HG02798 (cell line): ENCODE measurements at regions not wholly inside any gene's neighbourhood (a gene's known extent, or its start where the extent isn't known, plus 50 kb on each side); places are given as distances from the start of the nearest gene placed in this dataset.

Experiments
- ATAC-seq: cut with Tn5 transposase; IDR thresholded peaks from one replicate; pipeline ENCODE4 v1.9.1; 2021; ENCODE audit warnings: mild to moderate bottlenecking; ENCODE audit not compliant: unreplicated experiment, poor library complexity

DNA sequence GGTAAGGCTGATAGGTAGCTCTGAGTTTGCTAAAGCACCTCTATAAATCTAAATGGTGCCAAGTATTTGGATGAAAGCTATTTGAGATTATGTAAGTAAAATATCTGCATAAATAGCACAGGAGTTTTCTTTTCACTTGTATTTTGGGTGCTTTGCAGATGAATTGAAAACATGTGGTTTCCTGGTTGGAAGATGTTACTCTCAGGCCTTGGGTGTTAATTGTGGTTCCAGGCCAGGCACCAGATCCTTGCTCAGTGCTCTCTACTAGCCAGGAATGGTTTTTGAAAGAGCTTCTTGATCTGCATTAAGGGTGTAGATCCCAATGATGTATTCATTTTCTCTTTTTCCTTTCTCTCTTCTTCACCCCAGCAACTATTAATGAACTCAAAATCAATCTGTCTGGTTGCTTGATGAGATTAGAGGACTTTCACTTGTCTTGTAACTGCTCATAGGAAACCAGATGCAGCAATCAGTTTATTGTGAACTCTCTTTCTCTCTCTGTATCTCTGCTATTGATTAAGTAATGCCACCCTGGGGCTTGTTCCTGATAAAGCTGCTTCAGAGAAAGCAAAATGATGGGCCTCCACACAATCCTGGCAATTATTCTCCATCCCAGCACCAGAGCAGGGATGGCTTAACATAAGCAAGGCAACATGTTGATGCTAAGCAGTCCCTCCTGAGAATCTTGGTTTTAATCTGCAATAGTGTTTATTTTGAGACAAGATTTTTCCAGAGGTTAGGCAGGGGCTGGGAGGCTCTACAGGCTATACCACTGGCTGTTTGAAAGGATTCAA is 147.0 kb upstream of the NTM start:
- ATAC-seq: no peak

DNA sequence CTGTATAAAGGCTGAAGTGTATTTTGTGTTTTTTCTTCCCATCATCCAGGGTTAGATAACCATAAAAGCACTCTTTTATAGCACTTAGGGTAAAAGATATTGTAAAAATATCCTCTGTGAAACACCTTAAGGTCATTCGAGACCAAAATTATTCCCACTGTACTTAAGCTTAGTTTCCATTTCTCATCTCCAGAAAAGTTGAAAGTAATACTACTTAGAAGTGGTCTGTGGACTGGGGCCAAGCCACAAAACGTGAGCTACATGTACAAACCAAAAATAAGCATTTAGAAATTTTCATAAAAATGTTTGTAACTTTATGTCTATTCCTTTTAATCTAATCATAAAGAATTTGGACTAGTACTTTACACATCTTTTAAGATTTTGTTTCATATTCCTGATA is 142.0 kb upstream of the NTM start:
- no peak for ATAC-seq

DNA sequence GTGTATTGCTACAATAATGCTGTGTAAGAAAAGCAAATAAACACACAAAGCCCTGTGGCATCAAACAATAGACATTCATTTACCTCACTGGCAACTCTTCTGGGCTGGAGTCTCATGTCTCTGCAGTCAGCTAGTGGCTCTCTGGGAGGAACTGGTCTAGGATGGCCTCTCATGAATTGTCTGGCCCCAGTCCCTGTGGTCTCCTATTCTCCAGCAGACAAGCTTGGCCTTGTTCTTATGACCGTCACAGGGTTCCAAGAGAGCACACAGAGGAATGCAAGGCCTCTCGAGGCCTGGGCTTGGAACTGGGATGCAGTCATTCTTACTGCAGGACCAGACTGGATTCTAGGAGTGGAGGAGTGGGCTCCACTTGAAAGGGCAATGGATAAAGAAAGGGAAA is 141.2 kb upstream of the NTM start:
- no peak for ATAC-seq

DNA sequence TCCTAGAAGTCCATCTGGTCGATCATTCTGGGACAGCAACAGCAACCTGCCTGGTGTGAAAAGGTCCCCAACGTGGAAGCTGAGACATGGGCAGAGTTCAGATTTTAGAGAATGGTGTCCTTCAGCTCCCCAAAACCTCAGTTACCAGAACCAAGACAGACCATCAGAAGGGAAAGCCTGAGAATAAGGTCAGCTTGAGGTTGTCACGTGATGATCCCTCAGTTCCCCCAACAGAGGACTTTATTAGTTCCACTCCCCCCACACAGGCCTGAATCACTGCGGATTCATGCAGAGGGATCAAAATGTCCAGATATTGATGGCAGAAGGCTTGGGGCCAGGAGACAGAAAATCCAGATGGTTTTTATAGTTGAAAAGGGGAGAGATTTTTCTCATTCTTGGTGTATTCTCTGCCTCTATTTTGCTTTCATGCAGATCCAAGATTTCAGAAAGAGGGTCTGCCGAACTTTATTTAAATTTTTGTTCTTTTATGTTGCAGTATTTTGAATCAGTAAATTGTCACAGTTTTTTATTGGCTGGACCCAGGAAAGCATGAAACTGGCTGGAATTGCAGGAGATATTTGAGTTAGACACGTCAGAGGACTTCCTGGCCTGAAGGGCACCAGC is 139.0 kb upstream of the NTM start:
- ATAC-seq: no peak

DNA sequence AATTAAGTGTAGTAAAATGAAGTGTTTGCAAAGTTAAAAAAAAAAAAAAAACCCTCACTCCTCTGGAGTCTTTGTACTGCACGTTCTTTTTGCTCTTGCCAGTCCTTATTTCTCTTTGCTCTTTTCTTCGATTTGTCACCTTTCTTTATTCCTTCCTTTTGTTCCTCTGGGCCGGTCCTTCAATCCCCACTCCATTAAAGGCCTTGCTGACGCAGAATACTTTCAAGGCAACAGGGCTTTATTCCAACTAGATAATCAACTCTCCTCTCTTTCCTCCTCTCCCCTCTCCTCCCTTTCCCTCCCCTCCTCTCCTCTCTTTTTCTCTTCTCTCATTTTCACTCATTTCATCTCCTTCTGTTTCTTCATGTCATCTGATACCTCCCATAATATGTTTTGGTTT is 138.2 kb upstream of the NTM start:
- ATAC-seq: no peak

DNA sequence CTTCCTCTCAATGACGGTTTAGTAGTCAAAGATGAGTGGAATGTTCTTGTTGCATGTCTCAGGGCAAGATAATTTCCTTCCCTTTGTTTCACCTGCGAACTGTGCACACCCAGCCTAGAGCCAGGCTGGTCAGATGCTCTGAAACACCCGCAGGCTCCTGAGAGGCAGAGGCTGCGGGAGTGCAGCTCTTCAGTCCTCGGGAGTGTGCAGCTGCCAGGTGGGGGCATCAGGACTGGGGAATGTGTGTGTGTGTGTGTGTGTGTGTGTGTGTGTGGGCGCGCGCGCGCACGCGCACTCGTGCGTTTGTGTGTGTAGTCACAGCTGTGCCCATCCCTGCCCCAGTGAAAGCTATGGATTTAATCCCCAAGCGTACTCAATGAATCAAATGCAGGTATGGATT is 136.2 kb upstream of the NTM start:
- ATAC-seq: no peak

DNA sequence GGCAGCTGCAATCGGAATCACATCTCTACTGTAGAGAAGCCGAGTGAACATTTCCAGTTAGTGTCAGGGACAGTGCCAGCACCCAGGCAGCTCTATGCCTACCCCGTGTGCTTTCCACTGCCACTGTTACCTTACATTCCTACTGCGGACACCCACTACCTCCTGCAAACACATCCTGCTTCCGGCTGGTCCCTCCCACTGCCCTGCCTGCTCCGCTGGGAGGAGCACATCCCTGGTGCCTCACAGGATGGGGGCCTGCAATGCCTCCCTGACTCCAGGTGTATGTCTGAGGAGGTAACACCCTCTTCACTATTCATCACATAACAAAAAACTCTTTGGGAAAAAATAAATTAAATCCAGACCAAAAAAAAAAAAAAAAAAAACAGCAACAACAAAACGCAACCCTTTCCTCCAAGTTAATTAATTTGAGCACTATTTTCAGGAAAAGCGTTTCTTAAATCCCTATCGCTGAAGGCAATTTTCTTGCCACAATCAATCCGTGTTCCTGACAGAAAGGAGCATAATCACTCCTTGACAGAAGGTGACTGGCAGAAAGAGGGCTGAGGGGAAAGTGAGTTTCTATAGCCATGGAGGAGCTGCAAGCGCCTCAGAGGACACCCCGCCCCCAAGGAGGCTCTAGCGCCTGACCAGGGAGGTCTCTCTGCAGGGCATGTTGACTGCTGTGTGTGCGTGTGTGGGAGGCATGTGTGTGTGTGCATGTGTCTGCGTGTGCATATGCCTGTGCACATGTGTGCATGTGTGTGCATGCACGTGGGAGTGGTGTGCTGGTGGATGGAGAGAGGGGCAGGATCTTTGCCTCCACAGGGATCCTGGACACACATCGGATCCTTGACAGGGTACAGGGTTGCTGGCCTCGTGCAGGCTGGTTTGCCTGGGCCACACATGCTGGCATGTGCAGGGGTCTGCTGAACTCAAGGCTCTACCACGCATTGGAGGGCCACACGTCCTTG is 134.8 kb upstream of the NTM start:
- no peak for ATAC-seq

DNA sequence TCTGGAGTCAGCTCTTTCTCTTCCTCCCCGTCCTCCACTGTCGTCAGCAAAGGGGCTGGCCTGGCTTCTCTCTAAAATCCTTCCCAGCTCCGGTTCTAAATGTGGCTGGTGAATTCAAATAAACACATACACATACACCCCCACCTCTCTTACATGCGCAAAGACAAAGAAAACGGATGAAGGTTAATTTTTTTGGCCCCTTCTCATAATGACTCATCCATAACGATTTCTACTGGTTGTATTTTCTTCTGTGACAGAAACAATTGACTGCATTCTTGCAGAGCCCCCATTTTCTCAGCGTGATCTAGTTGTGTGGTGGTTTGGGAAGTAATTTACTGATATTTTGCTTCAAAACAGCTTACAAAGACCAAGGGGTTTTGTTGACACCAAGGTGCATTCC is 130.0 kb upstream of the NTM start:
- no peak for ATAC-seq

DNA sequence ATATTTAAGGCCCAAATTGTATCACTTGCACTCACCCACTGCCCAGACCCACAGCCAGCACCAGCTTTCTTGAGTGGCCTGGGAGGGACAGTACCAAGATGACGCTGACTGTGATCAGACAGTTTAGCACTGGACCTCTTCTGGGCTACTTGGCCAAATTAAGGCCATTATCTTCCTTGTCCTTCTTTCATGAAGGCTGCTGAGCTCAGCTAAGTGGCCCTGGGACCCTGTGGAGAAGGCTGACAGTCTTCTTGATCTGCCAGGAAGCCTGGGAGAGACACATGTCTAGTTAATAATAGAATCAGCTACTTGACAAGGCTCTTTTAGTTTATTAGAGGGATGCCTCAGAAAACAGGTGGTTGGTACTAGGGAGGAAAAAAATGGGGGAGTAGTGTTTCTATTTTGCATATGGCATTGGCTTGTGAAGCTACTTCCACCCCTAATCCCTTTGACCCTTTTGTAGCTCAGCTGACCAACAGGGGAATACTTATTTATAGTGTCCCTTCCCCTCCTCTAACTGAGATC is 127.9 kb upstream of the NTM start:
- no peak for ATAC-seq

DNA sequence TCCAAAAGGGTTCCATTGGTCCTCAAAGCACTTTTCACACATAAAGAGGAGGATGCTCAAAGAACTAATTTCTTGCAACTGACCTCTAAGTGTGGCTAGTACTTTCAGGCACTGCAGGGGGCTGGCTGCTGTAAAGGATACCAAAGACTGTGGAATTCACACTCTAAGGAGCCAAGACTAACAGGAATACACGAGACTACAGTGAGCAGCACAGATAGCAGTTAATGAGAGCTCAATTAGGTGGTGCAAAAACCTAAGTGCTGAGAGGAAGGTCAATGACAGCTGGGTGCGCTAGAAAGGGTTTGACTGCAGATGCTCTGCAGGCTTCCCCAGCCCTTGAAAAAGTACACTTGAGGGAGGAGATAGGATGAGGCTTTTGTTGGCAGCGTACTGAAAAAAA is 124.3 kb upstream of the NTM start:
- ATAC-seq: no peak

DNA sequence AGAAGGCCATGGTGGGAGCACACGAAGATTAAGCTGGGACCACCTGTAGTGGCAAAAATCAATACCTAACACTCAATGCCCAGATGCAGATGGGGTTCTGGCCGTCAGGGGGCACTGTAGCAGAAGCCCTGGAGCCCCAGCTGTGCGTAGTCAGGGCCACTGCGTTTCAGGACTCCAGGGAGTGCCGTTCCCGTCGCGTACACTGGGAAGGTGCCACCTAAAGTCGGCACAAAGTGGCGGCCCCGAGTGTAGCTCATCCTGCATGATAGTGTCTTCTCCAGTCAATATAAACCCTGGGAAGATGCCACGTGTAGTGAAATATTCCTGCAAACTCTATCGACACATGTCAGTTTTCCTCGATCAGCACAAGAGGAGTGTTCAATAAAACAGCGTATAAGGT is 123.8 kb upstream of the NTM start:
- ATAC-seq: no peak

DNA sequence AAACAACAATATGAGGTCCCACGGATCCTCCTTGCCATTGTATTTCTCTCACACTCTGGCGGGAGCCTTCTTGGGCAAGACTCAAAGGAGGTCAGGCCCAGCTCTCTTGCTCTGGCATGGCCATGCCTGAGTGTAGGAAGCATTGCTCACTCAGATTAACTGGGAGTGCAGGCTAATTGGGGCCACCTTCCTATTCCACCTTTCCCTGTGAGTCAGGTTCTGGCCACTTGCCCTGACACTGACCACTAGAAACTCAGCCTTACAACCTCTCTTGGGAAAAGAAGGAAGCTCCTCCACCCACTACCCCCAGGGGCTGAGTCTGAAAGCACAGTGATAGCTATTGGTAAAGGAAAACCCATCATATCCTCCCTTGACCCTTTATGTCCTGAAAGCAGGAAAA is 121.8 kb upstream of the NTM start:
- ATAC-seq: no peak

DNA sequence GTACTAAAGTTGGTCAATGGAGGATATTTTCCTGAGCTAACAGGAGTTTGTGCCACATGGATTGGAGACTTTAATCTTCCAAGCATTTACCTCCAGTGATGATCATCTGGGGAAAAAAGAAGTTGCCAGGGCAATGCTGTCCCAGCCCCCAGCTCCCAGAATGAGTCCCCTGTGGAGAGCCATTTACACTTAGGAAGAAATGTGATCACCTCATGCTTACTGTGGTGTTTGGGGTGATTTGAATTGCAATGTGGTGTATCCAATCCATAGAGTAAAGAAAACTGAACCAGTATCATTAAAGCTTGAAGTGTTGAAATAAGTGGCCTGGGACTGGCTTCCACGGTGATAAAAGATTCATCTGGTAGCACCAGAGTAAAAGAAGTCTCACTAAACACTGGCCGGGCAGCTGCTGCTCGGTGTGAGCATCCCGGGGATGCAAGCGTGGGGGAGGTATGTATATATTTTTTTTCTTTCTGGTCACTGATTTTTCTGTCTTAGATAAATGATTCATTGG is 117.2 kb upstream of the NTM start:
- no peak for ATAC-seq

DNA sequence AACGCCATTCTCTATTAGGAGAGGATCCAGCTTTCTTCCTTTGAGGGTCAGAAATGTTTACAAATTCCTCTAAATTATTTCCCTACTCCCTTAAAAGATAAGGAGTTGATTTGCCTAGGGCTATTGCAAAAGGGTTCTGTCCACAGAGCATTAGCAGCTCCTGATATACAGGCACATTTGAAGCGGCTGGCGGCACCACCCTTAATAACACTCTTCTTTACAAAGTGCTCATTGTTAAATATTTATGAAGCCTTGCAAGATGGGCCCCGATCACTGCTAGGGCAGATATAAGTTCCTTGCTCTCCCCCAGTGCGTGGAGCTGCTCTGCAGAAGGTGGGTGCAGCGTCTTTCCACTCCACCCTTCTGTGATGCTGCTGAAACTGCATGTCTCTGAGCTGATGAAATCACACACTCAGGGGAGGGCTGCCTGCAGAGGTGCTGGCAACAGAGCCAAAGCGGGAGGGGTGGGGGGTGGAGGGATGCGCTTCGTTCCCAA is 116.7 kb upstream of the NTM start:
- no peak for ATAC-seq

DNA sequence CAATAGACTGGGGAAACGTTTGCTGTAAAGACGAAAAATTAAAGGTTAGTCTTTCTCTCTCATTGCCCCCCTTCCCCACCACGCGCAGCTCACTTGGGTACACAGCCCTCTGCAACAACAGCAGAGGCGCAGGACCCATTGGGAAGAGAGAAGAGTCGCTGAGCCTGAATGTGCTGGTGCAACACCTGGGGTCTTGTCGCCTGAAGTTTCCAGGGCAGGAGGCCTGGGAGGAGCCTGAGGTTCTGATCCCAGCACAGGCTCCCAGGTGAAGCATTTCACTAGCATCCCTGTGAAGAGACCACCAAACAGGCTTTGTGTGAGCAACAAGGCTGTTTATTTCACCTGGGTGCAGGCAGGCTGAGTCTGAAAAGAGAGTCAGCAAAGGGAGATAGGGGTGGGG is 116.2 kb upstream of the NTM start:
- ATAC-seq: no peak

DNA sequence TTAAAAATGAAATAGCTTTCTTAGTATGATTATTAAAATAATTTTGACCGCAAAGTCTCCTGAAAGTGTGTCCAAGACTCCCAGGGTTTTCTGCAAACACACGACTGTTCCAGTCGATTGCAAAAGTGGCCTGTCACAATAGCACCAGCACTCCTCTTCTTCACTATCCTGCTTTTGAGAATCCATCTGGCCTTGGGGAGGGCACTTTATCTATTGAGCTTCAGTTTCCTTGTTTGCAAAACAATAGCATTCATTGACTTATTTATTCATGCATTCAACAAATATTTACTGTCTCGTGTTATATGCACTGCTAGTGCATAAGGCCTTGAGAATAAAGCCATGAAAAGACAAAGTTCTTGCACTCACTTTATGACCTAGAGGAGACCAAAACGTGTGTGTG is 96.2 kb upstream of the NTM start:
- no peak for ATAC-seq

DNA sequence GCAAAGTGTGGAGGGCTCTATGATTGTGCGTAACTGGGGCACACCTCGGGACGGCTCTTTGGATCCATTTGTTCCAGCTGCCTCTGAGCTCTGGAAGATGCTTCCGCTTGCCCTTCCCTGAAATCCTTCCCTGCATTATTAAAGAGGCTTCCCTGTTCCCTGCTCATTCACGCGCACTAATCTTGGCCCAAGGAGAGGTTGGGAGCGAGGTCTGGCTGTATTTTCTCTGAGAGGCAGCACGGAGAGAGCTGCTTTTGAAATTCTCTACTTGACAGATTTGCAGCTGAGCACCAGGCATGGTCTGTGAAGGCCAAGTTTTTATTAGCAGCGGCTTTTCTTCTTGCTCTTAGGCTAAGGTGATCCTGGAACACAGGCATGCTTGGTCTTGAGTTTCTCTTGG is 94.8 kb upstream of the NTM start:
- no peak for ATAC-seq

DNA sequence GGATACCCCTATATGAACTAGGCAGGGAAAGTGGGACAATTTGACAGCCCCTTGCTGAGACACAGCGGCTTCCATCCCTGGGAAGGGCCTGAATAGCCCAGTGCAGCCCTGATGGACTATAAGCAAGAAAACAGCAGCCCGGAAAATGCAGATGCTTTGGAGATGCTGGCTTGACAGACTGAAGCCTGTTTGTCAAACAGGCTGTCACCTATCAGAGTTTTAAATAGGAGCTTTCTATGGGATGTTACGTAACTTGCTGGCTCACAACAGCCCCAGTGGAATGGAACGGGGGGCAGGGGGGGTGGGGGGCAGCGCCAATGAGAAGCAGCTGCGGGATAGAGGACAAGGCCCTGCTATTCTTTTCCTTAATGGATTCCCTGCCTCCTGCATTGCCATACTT is 91.9 kb upstream of the NTM start:
- no peak for ATAC-seq

DNA sequence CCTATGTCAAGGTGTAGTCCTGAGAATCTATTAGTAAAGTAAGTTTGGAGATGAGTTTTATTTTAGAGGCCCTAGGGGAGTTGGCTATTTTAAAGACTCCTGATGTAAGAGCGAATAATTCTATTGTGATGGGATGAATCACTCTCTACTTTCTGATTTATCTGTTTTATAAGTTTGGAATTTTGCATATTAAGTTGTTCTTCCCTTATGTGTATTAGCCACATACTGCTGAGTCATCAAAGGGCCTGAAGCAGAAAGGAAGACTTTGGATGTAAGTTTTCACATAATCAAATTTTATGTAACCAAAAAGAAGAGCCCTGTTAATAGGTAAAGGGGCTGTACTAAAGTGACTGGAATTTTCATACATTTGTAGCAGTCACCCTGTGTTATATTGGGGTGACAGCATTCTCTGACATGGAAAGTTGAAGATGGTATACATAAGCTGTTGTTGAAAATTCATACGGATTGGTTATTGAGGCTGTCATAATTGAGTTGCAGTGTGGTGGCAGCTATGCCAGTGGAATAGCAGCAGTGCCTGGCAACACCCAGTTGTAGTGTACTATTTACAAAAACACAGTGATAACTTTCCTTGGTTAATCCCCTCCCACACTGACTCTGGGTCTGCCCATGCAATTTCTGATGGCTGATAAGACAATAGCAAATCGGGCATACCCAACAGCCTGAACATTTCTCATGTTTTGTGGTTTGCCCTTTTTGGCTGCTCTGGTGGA is 90.6 kb upstream of the NTM start:
- no peak for ATAC-seq

DNA sequence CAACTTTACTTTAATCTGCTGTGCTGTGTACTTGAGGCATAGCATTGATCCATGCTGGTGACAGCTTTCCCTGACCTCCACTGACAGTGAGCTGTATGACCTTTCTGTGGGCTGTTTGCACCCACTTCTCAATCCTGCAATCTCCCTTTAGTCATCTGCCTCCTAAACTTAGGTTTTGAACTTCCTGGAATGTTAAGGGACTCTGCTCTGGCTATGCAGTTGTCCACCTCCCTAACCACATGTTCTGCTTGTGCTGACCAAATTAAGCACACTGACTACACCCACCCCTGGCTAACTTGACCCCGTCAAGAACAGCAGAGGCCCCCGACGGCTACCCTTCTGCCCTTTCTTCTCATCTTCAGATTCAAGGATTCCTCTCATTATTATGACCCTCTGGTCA is 89.1 kb upstream of the NTM start:
- no peak for ATAC-seq
